ENCODE measurements at regions not wholly inside any gene's neighbourhood (a gene's known extent, or its start where the extent isn't known, plus 50 kb on each side); places are given as distances from the start of the nearest gene placed in this dataset.

- TF ChIP-seq KLF6 (CRISPR knock-in tag; IDR thresholded peaks at IDR 0.05) (no peak), MAZ (IDR thresholded peaks at IDR 0.05; ENCODE audit: borderline replicate concordance, low read depth, low read length) (no peak), MAZ (CRISPR knock-in tag; IDR thresholded peaks at IDR 0.05; ENCODE audit: low read depth) (no peak), SETDB1 (CRISPR knock-in tag; IDR thresholded peaks at IDR 0.05; ENCODE audit: borderline replicate concordance) (no peak), ZNF235 (CRISPR knock-in tag; IDR thresholded peaks at IDR 0.05; ENCODE audit: borderline replicate concordance) (no peak), EP300 (IDR thresholded peaks at IDR 0.05; ENCODE audit: low read depth in 2 of 2, low read length in 2 of 2) (no peak), EP300 (CRISPR knock-in tag; IDR thresholded peaks at IDR 0.05; ENCODE audit: borderline replicate concordance) (no peak), CTCF (CRISPR knock-in tag; IDR thresholded peaks at IDR 0.05) (no peak), PBX3 (CRISPR knock-in tag; IDR thresholded peaks at IDR 0.05; ENCODE audit: borderline replicate concordance) (no peak), ZFP36 (IDR thresholded peaks at IDR 0.05; ENCODE audit: borderline replicate concordance, low read depth, low read length, partially characterized antibody) (no peak), TFAP4 (IDR thresholded peaks at IDR 0.05; ENCODE audit: borderline replicate concordance, low read depth) (no peak), JUNB (CRISPR knock-in tag; IDR thresholded peaks at IDR 0.05; ENCODE audit: borderline replicate concordance) (no peak), BCL3 (CRISPR knock-in tag; IDR thresholded peaks at IDR 0.05) (no peak), CC2D1A (CRISPR knock-in tag; IDR thresholded peaks at IDR 0.05) (no peak), ZFP41 (CRISPR knock-in tag; IDR thresholded peaks at IDR 0.05; ENCODE audit: borderline replicate concordance) (no peak)
These were observed 94.9 kb upstream of the TOP1 start for GRCh38 chr20:40933758-40934157.
